CD4-positive, alpha-beta memory T cell (primary cell): ENCODE measurements at regions not wholly inside any gene's neighbourhood (a gene's known extent, or its start where the extent isn't known, plus 50 kb on each side); places are given as distances from the start of the nearest gene placed in this dataset.

Source experiments
- CTCF ChIA-PET: fragments of 350-600 bp; sonication (Branson Sonifier 250); formaldehyde crosslinking; loops from one replicate; lab custom pipeline; 2021; ENCODE audit warnings: inconsistent platforms; ENCODE audit not compliant: partially characterized antibody; lab: Charles Lee
- POLR2A ChIA-PET: fragments of 350-600 bp; sonication (Branson Sonifier 250); formaldehyde crosslinking; loops from one replicate; lab custom pipeline; 2021; ENCODE audit not compliant: partially characterized antibody; lab: Charles Lee
- DNase-seq, 5 donors: peaks; one replicate each; pipeline versions ENCODE4 v3.0.0 to v3.0.0-alpha.2; 2020 to 2022; ENCODE audit warnings: mixed read lengths in 1 of 5
- H3K27ac ChIP-seq: one replicate; pipeline ENCODE4 v1.7.0; 2013; ENCODE audit warnings: low read depth, low read length
- H3K27me3 ChIP-seq: 2 replicates; pipeline ENCODE4 v1.7.0; 2013; ENCODE audit warnings: mild to moderate bottlenecking, low read length, moderate library complexity; ENCODE audit not compliant: insufficient read depth
- H3K36me3 ChIP-seq: 2 replicates; pipeline ENCODE4 v1.7.0; 2013; ENCODE audit warnings: mild to moderate bottlenecking, low read length, moderate library complexity; ENCODE audit not compliant: insufficient read depth
- H3K4me1 ChIP-seq: 2 replicates; pipeline ENCODE4 v1.7.0; 2013; ENCODE audit warnings: mild to moderate bottlenecking, low read length, moderate library complexity; ENCODE audit not compliant: insufficient read depth
- H3K4me3 ChIP-seq, 2 donors: one replicate each; pipeline ENCODE4 v1.7.0; 2013; ENCODE audit warnings: low read length in 2 of 2, mild to moderate bottlenecking in 1 of 2
- H3K9me3 ChIP-seq, 2 donors: one replicate each; pipeline ENCODE4 v1.7.0; 2013; ENCODE audit warnings: low read length in 2 of 2, control low read depth in 1 of 2; ENCODE audit not compliant: control insufficient read depth in 1 of 2
- H3K27ac Mint-ChIP-seq, 7 donors: one replicate each; pipeline ENCODE4 v1.8.0; 2020 to 2021; ENCODE audit warnings: mixed read lengths in 7 of 7, mild to moderate bottlenecking in 6 of 7, inconsistent platforms in 3 of 7, moderate library complexity in 3 of 7
- H3K27me3 Mint-ChIP-seq, 2 donors: one replicate each; pipeline ENCODE4 v1.8.0; 2020 to 2021; ENCODE audit warnings: mixed read lengths in 2 of 2
- H3K36me3 Mint-ChIP-seq, 2 donors: one replicate each; pipeline ENCODE4 v1.8.0; 2020 to 2021; ENCODE audit warnings: mixed read lengths in 2 of 2, inconsistent platforms in 1 of 2, mild to moderate bottlenecking in 1 of 2
- H3K4me1 Mint-ChIP-seq, 4 donors: one replicate each; pipeline ENCODE4 v1.8.0; 2020 to 2021; ENCODE audit warnings: mixed read lengths in 4 of 4, mild to moderate bottlenecking in 1 of 4
- H3K4me3 Mint-ChIP-seq, 8 donors: one replicate each; pipeline ENCODE4 v1.8.0; 2020 to 2021; ENCODE audit warnings: mixed read lengths in 8 of 8, mild to moderate bottlenecking in 7 of 8, moderate library complexity in 6 of 8, inconsistent platforms in 3 of 8
- H3K9me3 Mint-ChIP-seq, 8 donors: one replicate each; pipeline ENCODE4 v1.8.0; 2020 to 2021; ENCODE audit warnings: mixed read lengths in 8 of 8, mild to moderate bottlenecking in 5 of 8, inconsistent platforms in 3 of 8, moderate library complexity in 1 of 8
- intact Hi-C: fragments of 100-400 bp; cut with micrococcal nuclease; formaldehyde crosslinking; loops from one replicate; pipeline ENCODE4 v1.15.1; 2023

DNA sequence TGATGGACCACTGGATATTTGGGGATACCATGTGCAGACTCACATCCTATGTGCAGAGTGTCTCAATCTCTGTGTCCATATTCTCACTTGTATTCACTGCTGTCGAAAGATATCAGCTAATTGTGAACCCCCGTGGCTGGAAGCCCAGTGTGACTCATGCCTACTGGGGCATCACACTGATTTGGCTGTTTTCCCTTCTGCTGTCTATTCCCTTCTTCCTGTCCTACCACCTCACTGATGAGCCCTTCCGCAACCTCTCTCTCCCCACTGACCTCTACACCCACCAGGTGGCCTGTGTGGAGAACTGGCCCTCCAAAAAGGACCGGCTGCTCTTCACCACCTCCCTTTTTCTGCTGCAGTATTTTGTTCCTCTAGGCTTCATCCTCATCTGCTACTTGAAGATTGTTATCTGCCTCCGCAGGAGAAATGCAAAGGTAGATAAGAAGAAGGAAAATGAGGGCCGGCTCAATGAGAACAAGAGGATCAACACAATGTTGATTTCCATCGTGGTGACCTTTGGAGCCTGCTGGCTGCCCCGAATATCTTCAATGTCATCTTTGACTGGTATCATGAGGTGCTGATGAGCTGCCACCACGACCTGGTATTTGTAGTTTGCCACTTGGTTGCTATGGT, 54.5 kb upstream of the HNRNPA0 start:
- no peaks in the 10 kb centered on the region for H3K36me3 ChIP-seq
- no peak overlapping the region for H3K4me3 Mint-ChIP-seq
- CTCF ChIA-PET, result no interaction called here
- H3K36me3 Mint-ChIP-seq, result peaks cover 0 to 13% of the 10 kb centered on the region in 2 donors
- no peaks in the 10 kb centered on the region for H3K4me1 Mint-ChIP-seq
- H3K9me3 Mint-ChIP-seq, result peaks cover 0 to 5% (median 0%) of the 10 kb centered on the region in 8 donors
- no peak for DNase-seq
- intact Hi-C loops, result no loop called here
- H3K4me3 ChIP-seq, result no peak overlapping the region
- H3K4me1 ChIP-seq, result no peaks in the 10 kb centered on the region
- H3K27me3 Mint-ChIP-seq, result peaks cover 0 to 1% of the 10 kb centered on the region in 2 donors
- no peaks in the 10 kb centered on the region for H3K9me3 ChIP-seq
- H3K27me3 ChIP-seq, result no peaks in the 10 kb centered on the region
- H3K27ac ChIP-seq, result no peak overlapping the region
- POLR2A ChIA-PET, result no interaction called here
- H3K27ac Mint-ChIP-seq, result no peak overlapping the region

DNA sequence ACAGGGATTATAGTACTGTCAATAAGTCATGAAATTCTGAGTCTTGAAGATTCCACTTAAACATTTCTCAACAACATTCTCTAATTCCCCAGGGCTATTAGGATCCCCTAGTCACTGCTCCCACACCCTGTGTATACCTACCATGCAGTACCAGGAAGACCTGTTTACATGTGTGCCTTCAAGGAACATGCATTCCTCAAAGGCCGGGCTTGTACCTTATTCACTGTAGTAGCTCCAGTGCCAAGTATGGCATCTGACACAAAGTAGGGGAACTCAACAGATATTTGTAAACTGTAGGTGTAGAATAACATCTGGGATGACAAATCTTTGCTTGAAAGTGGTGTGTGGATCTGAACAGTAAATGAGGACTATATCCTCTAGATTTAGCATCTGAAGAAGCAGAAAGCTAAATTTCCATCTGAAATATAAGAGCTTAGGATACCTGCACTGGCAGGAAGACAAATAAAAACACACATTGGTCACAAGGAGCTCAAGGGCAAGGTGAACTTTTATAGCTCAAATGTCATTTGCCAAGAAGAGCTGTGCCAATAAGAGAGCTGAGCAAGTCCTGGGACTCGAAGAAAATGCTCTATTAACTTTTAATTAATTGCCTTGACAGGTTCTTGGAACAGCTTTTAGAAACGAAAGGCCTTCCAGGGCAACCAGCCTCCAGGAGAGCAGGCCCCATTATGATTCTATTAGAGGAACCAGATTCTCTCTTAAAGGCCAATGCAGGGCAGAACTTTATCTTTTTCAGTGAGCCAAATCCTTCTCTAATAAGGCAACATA, 52.3 kb upstream of the MYOT start:
- Mint-ChIP-seq H3K4me3 (no peak overlapping the region), H3K9me3 (peaks cover 0 to 5% (median 0%) of the 10 kb centered on the region in 8 donors), H3K4me1 (no peaks in the 10 kb centered on the region), H3K36me3 (peaks cover 1 to 23% of the 10 kb centered on the region in 2 donors), H3K27me3 (peaks cover 0 to 1% of the 10 kb centered on the region in 2 donors), H3K27ac (no peak overlapping the region)
- no peak overlapping the region for H3K27ac ChIP-seq
- no peak overlapping the region for H3K4me3 ChIP-seq
- no peaks in the 10 kb centered on the region for H3K27me3 ChIP-seq
- ChIA-PET POLR2A (no interaction called here), CTCF (interaction anchor here (1.1 to 1.4 kb wide), 2 partner anchors 10 to 36 kb away, joined by 4 to 6 read pairs; no protein-coding TSS in a partner anchor)
- H3K4me1 ChIP-seq, result no peaks in the 10 kb centered on the region
- intact Hi-C loops, result no loop called here
- no peak for DNase-seq
- H3K36me3 ChIP-seq, result no peaks in the 10 kb centered on the region
- H3K9me3 ChIP-seq, result no peaks in the 10 kb centered on the region
